ENCODE measurements at regions not wholly inside any gene's neighbourhood (a gene's known extent, or its start where the extent isn't known, plus 50 kb on each side); places are given as distances from the start of the nearest gene placed in this dataset.

- TF ChIP-seq, protein P1, sequence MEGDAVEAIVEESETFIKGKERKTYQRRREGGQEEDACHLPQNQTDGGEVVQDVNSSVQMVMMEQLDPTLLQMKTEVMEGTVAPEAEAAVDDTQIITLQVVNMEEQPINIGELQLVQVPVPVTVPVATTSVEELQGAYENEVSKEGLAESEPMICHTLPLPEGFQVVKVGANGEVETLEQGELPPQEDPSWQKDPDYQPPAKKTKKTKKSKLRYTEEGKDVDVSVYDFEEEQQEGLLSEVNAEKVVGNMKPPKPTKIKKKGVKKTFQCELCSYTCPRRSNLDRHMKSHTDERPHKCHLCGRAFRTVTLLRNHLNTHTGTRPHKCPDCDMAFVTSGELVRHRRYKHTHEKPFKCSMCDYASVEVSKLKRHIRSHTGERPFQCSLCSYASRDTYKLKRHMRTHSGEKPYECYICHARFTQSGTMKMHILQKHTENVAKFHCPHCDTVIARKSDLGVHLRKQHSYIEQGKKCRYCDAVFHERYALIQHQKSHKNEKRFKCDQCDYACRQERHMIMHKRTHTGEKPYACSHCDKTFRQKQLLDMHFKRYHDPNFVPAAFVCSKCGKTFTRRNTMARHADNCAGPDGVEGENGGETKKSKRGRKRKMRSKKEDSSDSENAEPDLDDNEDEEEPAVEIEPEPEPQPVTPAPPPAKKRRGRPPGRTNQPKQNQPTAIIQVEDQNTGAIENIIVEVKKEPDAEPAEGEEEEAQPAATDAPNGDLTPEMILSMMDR (conservative IDR thresholded peaks at IDR 0.05; ENCODE audit: low read depth, low read length): no peak
- TF ChIP-seq RFX5 (IDR thresholded peaks at IDR 0.05; ENCODE audit: low read depth, low read length) (no peak), POLR2A (IDR thresholded peaks at IDR 0.05; ENCODE audit: low read depth, low read length) (no peak), MAZ (IDR thresholded peaks at IDR 0.05; ENCODE audit: borderline replicate concordance, low read depth, low read length) (no peak), RAD21 (IDR thresholded peaks at IDR 0.05; ENCODE audit: low read length) (no peak), USF2 (IDR thresholded peaks at IDR 0.05; ENCODE audit: low read depth, low read length) (no peak), MAFK (IDR thresholded peaks at IDR 0.05; ENCODE audit: low read depth, low read length) (no peak), MXI1 (IDR thresholded peaks at IDR 0.05; ENCODE audit: borderline replicate concordance, low read depth, low read length) (peak; percentile 76; the same call in 1 of the 2 replicates), BHLHE40 (IDR thresholded peaks at IDR 0.05; ENCODE audit: low read depth, low read length) (no peak), CHD1 (IDR thresholded peaks at IDR 0.05; ENCODE audit: low read depth, low read length) (no peak), RCOR1 (IDR thresholded peaks at IDR 0.05; ENCODE audit: insufficient replicate concordance, low read length) (no peak), CEBPB (IDR thresholded peaks at IDR 0.05; ENCODE audit: low read depth, low read length) (no peak), SMC3 (IDR thresholded peaks at IDR 0.05; ENCODE audit: low read depth, low read length) (no peak)
- TF ChIP-seq, protein P2, sequence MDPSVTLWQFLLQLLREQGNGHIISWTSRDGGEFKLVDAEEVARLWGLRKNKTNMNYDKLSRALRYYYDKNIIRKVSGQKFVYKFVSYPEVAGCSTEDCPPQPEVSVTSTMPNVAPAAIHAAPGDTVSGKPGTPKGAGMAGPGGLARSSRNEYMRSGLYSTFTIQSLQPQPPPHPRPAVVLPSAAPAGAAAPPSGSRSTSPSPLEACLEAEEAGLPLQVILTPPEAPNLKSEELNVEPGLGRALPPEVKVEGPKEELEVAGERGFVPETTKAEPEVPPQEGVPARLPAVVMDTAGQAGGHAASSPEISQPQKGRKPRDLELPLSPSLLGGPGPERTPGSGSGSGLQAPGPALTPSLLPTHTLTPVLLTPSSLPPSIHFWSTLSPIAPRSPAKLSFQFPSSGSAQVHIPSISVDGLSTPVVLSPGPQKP (IDR thresholded peaks at IDR 0.05; ENCODE audit: borderline replicate concordance, low read depth, low read length): no peak
Observed at GRCh38 chr18:23321996-23322395, 131.1 kb upstream of the RIOK3 start.

Data from IMR-90 (cell line).